ENCODE measurements at regions not wholly inside any gene's neighbourhood (a gene's known extent, or its start where the extent isn't known, plus 50 kb on each side); places are given as distances from the start of the nearest gene placed in this dataset.

DNA sequence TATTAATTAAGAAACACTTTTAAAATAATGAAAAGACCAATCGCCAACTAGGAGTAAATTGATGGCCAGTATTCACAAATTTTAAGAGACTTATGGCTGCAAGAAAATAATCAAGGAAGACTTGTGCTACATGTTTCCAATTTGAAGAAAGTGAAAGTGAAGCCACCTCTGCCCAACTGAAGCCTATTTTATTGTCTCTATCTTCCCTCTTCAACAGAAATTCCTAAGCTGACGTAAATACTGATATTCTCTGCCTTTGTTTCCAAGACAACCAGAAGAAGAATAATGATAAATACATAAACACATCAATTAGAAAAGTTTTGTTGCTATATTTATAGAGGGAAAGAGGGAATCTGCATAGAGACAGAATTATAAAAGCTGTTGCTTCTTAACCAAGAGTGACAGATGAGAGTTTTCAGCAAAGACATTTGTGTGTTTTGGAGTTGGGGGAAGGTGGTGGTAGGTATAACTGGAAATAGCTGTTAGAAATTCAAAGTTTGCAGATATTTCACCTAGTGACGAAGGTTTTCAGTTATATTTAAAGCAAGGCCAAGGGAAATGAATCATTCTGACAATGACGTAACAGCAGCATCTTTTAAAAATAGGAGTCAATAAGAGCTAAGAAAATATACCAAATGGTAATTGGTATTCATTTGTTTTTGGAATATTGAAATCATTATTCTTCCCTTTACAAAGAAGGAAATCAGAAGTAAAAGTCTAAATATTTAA lies 576.6 kb upstream of the SORCS1 start:
- no peaks in the 10 kb centered on the region for H3K4me1 Mint-ChIP-seq
- DNase-seq (no peak), ATAC-seq (ENCODE audit: low read depth) (no peak)
- H3K27me3 Mint-ChIP-seq: no peaks in the 10 kb centered on the region
- H3K4me3 Mint-ChIP-seq: no peak overlapping the region
- peaks cover 10% of the 10 kb centered on the region for H3K9me3 Mint-ChIP-seq
- H3K27ac Mint-ChIP-seq: no peak overlapping the region
- POLR2A ChIA-PET: no interaction called here
- no peaks in the 10 kb centered on the region for H3K36me3 Mint-ChIP-seq

DNA sequence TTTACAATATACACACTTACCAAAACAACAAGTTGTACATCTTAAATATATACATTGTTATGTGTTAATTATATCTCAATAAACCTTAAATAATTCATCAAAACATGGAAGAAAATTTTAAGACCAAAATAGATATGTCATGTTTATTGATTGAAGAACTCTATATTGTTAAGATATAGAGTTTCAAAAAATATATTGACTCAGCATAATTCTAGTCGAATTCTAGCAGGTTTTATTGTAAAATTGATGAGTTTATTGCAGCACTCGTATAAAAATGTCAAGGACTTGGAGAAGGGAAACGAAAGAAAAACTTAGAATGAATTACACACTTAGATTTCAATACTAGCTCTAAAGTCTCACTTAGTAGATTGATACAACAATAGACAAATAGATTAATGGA lies 575.4 kb upstream of the SORCS1 start:
- H3K36me3 Mint-ChIP-seq: no peaks in the 10 kb centered on the region
- DNase-seq (no peak), ATAC-seq (ENCODE audit: low read depth) (no peak)
- no peaks in the 10 kb centered on the region for H3K4me1 Mint-ChIP-seq
- H3K27ac Mint-ChIP-seq: no peak overlapping the region
- peaks cover 10% of the 10 kb centered on the region for H3K9me3 Mint-ChIP-seq
- POLR2A ChIA-PET: no interaction called here
- H3K4me3 Mint-ChIP-seq: no peak overlapping the region
- H3K27me3 Mint-ChIP-seq: no peaks in the 10 kb centered on the region

DNA sequence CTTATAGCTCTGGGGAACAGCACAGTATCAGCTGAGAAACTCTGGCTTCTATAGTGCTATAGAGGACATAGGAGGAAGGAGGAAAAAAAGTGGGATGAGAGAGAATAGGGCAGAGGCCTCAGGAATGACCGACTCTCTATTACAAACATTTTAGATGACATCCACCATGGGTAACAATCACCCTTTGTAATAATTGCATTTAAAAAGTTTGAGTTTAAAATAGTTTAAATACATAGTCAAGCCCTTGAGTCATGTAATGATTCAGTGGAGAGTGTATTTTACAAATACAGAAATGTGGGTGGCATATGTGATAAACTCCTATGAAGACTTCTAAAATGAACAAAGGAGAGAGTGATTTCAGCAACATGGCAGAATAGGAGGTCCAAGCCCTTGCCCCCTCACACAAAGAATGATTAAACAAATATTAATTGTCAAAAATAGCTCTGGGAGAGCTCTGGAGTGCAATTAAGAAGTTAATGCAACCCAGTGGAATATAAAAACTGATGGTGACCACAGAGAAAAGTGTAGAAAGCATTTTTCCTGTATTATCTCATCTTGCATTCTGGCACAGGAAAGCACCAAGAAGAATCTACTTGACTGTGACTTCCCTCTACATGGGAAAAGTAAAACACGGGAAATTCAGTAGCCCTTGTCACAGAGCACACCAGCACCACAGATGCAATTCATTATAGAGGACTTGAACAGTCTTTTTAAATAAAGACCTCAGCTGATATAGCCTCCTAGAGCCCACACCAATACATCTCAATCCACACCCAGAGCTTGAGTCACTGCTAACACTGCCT lies 569.0 kb upstream of the SORCS1 start:
- H3K9me3 Mint-ChIP-seq: peaks cover 11% of the 10 kb centered on the region

GRCh38 chr10:107732045-107732444 lies 567.5 kb upstream of the SORCS1 start:
- H3K27ac Mint-ChIP-seq: no peak overlapping the region
- H3K4me3 Mint-ChIP-seq: no peak overlapping the region
- ATAC-seq (ENCODE audit: low read depth) (no peak), DNase-seq (no peak)
- no peaks in the 10 kb centered on the region for H3K36me3 Mint-ChIP-seq
- no peaks in the 10 kb centered on the region for H3K27me3 Mint-ChIP-seq
- H3K4me1 Mint-ChIP-seq: no peaks in the 10 kb centered on the region
- POLR2A ChIA-PET: no interaction called here
- H3K9me3 Mint-ChIP-seq: peaks cover 10% of the 10 kb centered on the region

More for the DNA sequence above, 569.0 kb upstream of the SORCS1 start:
- DNase-seq: no peak
- Mint-ChIP-seq H3K27ac (no peak overlapping the region), H3K36me3 (no peaks in the 10 kb centered on the region), H3K4me1 (no peaks in the 10 kb centered on the region), H3K4me3 (no peak overlapping the region), H3K27me3 (no peaks in the 10 kb centered on the region)
- ATAC-seq (ENCODE audit: low read depth): no peak
- POLR2A ChIA-PET: no interaction called here

GRCh38 chr10:107728807-107729206 lies 564.3 kb upstream of the SORCS1 start:
- Mint-ChIP-seq H3K27me3 (no peaks in the 10 kb centered on the region), H3K27ac (no peak overlapping the region), H3K4me1 (no peaks in the 10 kb centered on the region), H3K9me3 (peaks cover 9% of the 10 kb centered on the region), H3K36me3 (no peaks in the 10 kb centered on the region), H3K4me3 (no peak overlapping the region)
- POLR2A ChIA-PET: no interaction called here
- DNase-seq (no peak), ATAC-seq (ENCODE audit: low read depth) (no peak)

- Mint-ChIP-seq H3K27ac (no peak overlapping the region), H3K27me3 (no peaks in the 10 kb centered on the region), H3K4me3 (no peak overlapping the region), H3K36me3 (no peaks in the 10 kb centered on the region), H3K9me3 (peaks cover 7% of the 10 kb centered on the region), H3K4me1 (no peaks in the 10 kb centered on the region)
- ATAC-seq (ENCODE audit: low read depth) (no peak), DNase-seq (no peak)
- POLR2A ChIA-PET: no interaction called here
These were observed 563.3 kb upstream of the SORCS1 start for GRCh38 chr10:107727767-107728317.

DNA sequence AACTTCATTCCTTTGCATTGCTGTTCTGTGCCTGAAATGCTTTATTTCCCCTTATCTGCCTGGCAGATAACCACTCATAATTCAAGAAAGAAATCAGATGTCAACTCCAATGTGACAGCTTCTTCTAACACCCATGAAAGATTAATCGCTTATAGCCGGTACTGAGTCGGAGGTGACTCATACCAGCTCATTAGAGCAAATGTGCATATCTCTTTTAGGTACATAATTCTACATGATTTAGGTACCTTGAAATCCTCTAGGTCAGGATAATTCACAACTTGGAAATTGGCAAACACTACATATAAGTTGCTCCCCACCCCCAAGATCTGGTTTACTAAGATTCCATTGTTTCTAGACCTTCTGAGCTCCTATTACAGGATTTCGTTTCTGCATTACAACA lies 554.4 kb upstream of the SORCS1 start:
- no peaks in the 10 kb centered on the region for H3K27me3 Mint-ChIP-seq
- peaks cover 5% of the 10 kb centered on the region for H3K9me3 Mint-ChIP-seq
- H3K4me3 Mint-ChIP-seq: no peak overlapping the region
- POLR2A ChIA-PET: no interaction called here
- no peak for DNase-seq
- no peaks in the 10 kb centered on the region for H3K4me1 Mint-ChIP-seq
- H3K27ac Mint-ChIP-seq: no peak overlapping the region
- H3K36me3 Mint-ChIP-seq: no peaks in the 10 kb centered on the region
- no peak for ATAC-seq (ENCODE audit: low read depth)

GRCh38 chr10:107717046-107717445 lies 552.5 kb upstream of the SORCS1 start:
- DNase-seq: no peak
- no peaks in the 10 kb centered on the region for H3K4me1 Mint-ChIP-seq
- no peaks in the 10 kb centered on the region for H3K36me3 Mint-ChIP-seq
- H3K27me3 Mint-ChIP-seq: no peaks in the 10 kb centered on the region
- H3K4me3 Mint-ChIP-seq: no peak overlapping the region
- no peak for ATAC-seq (ENCODE audit: low read depth)
- H3K9me3 Mint-ChIP-seq: peaks cover 7% of the 10 kb centered on the region
- no peak overlapping the region for H3K27ac Mint-ChIP-seq
- POLR2A ChIA-PET: no interaction called here

DNA sequence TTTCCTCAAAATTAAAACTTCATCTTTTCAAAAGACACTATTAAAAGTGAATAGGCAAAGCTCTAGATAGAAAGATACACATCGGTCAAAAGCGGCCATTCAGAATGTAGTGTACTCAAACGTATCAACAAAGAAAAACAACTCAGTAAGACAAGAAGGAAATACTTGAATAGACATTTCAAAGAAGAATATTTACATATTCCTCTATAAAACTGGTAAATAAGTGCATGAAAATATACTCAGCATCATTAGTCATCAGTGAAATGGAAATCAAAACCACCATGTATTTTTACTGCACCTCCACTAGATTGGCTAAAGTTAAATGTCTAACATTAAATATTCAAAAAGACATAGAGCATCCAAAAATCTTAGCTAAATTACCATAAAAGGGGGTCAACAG lies 551.1 kb upstream of the SORCS1 start:
- POLR2A ChIA-PET: no interaction called here
- Mint-ChIP-seq H3K9me3 (peaks cover 12% of the 10 kb centered on the region), H3K36me3 (no peaks in the 10 kb centered on the region), H3K4me1 (no peaks in the 10 kb centered on the region), H3K27me3 (no peaks in the 10 kb centered on the region), H3K27ac (no peak overlapping the region), H3K4me3 (no peak overlapping the region)
- DNase-seq (no peak), ATAC-seq (ENCODE audit: low read depth) (no peak)

GRCh38 chr10:107708981-107709380 lies 544.5 kb upstream of the SORCS1 start:
- Mint-ChIP-seq H3K4me3 (no peak overlapping the region), H3K27ac (no peak overlapping the region), H3K36me3 (no peaks in the 10 kb centered on the region), H3K4me1 (no peaks in the 10 kb centered on the region), H3K27me3 (no peaks in the 10 kb centered on the region), H3K9me3 (peaks cover 7% of the 10 kb centered on the region)
- ATAC-seq (ENCODE audit: low read depth) (no peak), DNase-seq (no peak)
- POLR2A ChIA-PET: no interaction called here

GRCh38 chr10:107706096-107706725 lies 541.7 kb upstream of the SORCS1 start:
- Mint-ChIP-seq H3K4me1 (no peaks in the 10 kb centered on the region), H3K9me3 (peaks cover 2% of the 10 kb centered on the region), H3K27me3 (no peaks in the 10 kb centered on the region), H3K27ac (no peak overlapping the region), H3K4me3 (no peak overlapping the region), H3K36me3 (no peaks in the 10 kb centered on the region)
- POLR2A ChIA-PET: no interaction called here
- no peak for DNase-seq
- ATAC-seq (ENCODE audit: low read depth): no peak

GRCh38 chr10:107701943-107702342 lies 537.4 kb upstream of the SORCS1 start:
- no peaks in the 10 kb centered on the region for H3K4me1 Mint-ChIP-seq
- DNase-seq (no peak), ATAC-seq (ENCODE audit: low read depth) (no peak)
- POLR2A ChIA-PET: no interaction called here
- H3K27me3 Mint-ChIP-seq: no peaks in the 10 kb centered on the region
- H3K27ac Mint-ChIP-seq: no peak overlapping the region
- H3K36me3 Mint-ChIP-seq: no peaks in the 10 kb centered on the region
- no peak overlapping the region for H3K4me3 Mint-ChIP-seq
- H3K9me3 Mint-ChIP-seq: peaks cover 1% of the 10 kb centered on the region

GRCh38 chr10:107692072-107692471 lies 527.6 kb upstream of the SORCS1 start:
- Mint-ChIP-seq H3K9me3 (no peaks in the 10 kb centered on the region), H3K36me3 (no peaks in the 10 kb centered on the region), H3K4me1 (no peaks in the 10 kb centered on the region), H3K4me3 (no peak overlapping the region), H3K27me3 (no peaks in the 10 kb centered on the region), H3K27ac (no peak overlapping the region)
- DNase-seq: no peak
- ATAC-seq (ENCODE audit: low read depth): no peak
- POLR2A ChIA-PET: no interaction called here

DNA sequence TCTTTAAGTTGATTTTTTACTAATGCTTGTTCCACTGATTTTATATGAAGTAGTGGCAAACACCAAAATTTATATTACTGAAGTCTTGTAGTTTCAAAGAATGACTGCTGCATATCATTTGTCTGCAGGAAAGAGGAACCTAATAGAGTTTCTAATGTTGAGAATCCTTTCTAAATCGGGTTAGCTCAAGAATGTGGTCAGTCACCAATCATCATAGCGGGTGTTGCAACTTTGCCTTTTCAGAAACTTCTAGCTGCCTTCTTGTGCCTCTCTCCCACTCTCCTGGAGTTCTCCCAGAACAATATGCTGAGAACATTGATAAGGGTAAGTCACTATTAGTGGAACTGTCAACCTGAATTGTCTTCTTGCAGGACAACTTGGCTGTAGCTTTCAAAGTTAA lies 524.8 kb upstream of the SORCS1 start:
- no peaks in the 10 kb centered on the region for H3K4me1 Mint-ChIP-seq
- POLR2A ChIA-PET: no interaction called here
- H3K4me3 Mint-ChIP-seq: no peak overlapping the region
- H3K27me3 Mint-ChIP-seq: no peaks in the 10 kb centered on the region
- H3K36me3 Mint-ChIP-seq: no peaks in the 10 kb centered on the region
- no peak overlapping the region for H3K27ac Mint-ChIP-seq
- ATAC-seq (ENCODE audit: low read depth) (no peak), DNase-seq (no peak)
- H3K9me3 Mint-ChIP-seq: peaks cover 3% of the 10 kb centered on the region

Measured in activated naive CD8-positive, alpha-beta T cell treated with anti-CD3 and anti-CD28 coated beads, Interleukin-2, amount 10 ng/mL, durations not matched to agents 7 days and 5 days (primary cell).